Chondrocyte (in vitro differentiated cells): ENCODE measurements at regions not wholly inside any gene's neighbourhood (a gene's known extent, or its start where the extent isn't known, plus 50 kb on each side); places are given as distances from the start of the nearest gene placed in this dataset.
A peak's percentile ranks its signal among the peaks of the same experiment; 100 is the strongest.

ENCODE experiments used
- DNase-seq: peaks from one replicate; pipeline ENCODE4 v3.0.0; 2021; ENCODE audit warnings: mixed read lengths, low spot score
- H3K27ac Mint-ChIP-seq: one replicate; pipeline ENCODE4 v1.8.0; 2021; ENCODE audit warnings: mild to moderate bottlenecking, moderate library complexity, mixed read lengths; ENCODE audit not compliant: unreplicated experiment
- H3K27me3 Mint-ChIP-seq: 2 replicates; pipeline ENCODE4 v1.8.0; 2021; ENCODE audit warnings: low read depth, mixed read lengths
- H3K36me3 Mint-ChIP-seq: 2 replicates; pipeline ENCODE4 v1.8.0; 2021; ENCODE audit warnings: low read depth, mixed read lengths
- H3K4me1 Mint-ChIP-seq: 2 replicates; pipeline ENCODE4 v1.8.0; 2021; ENCODE audit warnings: low read depth, mild to moderate bottlenecking, mixed read lengths
- H3K4me3 Mint-ChIP-seq: one replicate; pipeline ENCODE4 v1.8.0; 2021; ENCODE audit warnings: mild to moderate bottlenecking, moderate library complexity, mixed read lengths; ENCODE audit not compliant: unreplicated experiment
- H3K9me3 Mint-ChIP-seq: 2 replicates; pipeline ENCODE4 v1.8.0; 2021; ENCODE audit warnings: low read depth, mixed read lengths
- CTCF ChIP-seq: fragments of 200-600 bp; sonication (generic); IDR thresholded peaks from 2 replicates; pipeline ENCODE4 v1.5.0; 2021; ENCODE audit warnings: antibody characterized with exemption, mild to moderate bottlenecking, moderate library complexity

GRCh38 chr1:193919827-193920226, 733.4 kb upstream of the B3GALT2 start:
- Mint-ChIP-seq H3K27ac (peak overlapping the region; percentile 36), H3K36me3 (peaks cover 1% of the 10 kb centered on the region), H3K4me3 (no peak overlapping the region), H3K9me3 (no peaks in the 10 kb centered on the region), H3K4me1 (peaks cover 22% of the 10 kb centered on the region), H3K27me3 (no peaks in the 10 kb centered on the region)
- DNase-seq: no peak
- TF ChIP-seq CTCF: no peak

- no peaks in the 10 kb centered on the region for H3K9me3 Mint-ChIP-seq
- H3K4me3 Mint-ChIP-seq: no peak overlapping the region
- H3K36me3 Mint-ChIP-seq: no peaks in the 10 kb centered on the region
- no peaks in the 10 kb centered on the region for H3K27me3 Mint-ChIP-seq
- DNase-seq: no peak
- TF ChIP-seq CTCF: no peak
- H3K4me1 Mint-ChIP-seq: peaks cover 18% of the 10 kb centered on the region
- no peak overlapping the region for H3K27ac Mint-ChIP-seq
Measured at GRCh38 chr1:193916452-193916851, 730.0 kb upstream of the B3GALT2 start.

- H3K27ac Mint-ChIP-seq: no peak overlapping the region
- H3K4me3 Mint-ChIP-seq: no peak overlapping the region
- no peaks in the 10 kb centered on the region for H3K9me3 Mint-ChIP-seq
- DNase-seq: no peak
- peaks cover 4% of the 10 kb centered on the region for H3K4me1 Mint-ChIP-seq
- TF ChIP-seq CTCF: no peak
- H3K36me3 Mint-ChIP-seq: no peaks in the 10 kb centered on the region
- H3K27me3 Mint-ChIP-seq: no peaks in the 10 kb centered on the region
Measured at GRCh38 chr1:193914871-193915270, 728.5 kb upstream of the B3GALT2 start.

GRCh38 chr1:193909406-193910082, 723.1 kb upstream of the B3GALT2 start:
- Mint-ChIP-seq H3K36me3 (no peaks in the 10 kb centered on the region), H3K27ac (no peak overlapping the region), H3K4me3 (no peak overlapping the region), H3K9me3 (no peaks in the 10 kb centered on the region), H3K27me3 (no peaks in the 10 kb centered on the region), H3K4me1 (peaks cover 14% of the 10 kb centered on the region)
- DNase-seq: no peak
- TF ChIP-seq CTCF: no peak

DNA sequence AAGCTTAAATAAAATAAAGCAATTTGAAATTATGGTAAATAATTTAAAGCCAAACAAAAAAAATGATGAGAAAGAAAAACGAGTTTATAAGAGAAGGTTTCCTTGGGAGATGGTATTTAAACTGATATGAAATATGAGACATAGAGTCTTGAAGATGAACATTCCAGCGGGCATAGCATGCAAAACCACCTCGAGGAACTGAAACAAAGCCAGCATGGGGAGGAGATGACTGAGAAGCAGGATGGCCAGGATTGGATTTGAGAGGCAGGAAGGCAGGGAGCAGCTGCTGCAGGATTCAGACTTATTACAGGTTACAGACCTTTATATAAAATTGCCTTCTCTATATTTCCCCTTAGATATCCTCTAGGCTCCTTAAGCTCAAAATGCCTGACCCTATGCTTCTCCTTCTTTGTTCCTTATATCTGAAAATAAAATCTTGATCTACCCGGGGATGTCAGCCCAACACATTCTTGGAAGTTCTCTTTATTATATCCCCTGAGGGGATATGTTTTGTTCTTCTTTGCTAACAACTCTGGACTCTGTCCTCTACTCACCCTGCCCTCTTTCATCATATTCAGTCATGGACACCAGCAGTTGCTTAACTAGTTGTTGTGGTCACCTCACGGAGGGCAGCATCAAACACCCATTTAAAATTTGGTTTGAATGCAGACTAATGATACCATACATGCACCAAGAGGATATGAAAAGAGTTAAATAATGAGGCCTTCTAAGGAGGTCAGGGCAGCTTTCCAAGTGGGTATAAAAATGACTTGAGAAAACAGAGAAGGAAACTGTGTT, 719.1 kb upstream of the B3GALT2 start:
- H3K27me3 Mint-ChIP-seq: no peaks in the 10 kb centered on the region
- DNase-seq: no peak
- H3K27ac Mint-ChIP-seq: no peak overlapping the region
- H3K9me3 Mint-ChIP-seq: no peaks in the 10 kb centered on the region
- no peak overlapping the region for H3K4me3 Mint-ChIP-seq
- H3K4me1 Mint-ChIP-seq: peaks cover 14% of the 10 kb centered on the region
- no peak for TF ChIP-seq CTCF
- H3K36me3 Mint-ChIP-seq: no peaks in the 10 kb centered on the region
